Astrocyte of the spinal cord (primary cell): ENCODE measurements at regions not wholly inside any gene's neighbourhood (a gene's known extent, or its start where the extent isn't known, plus 50 kb on each side); places are given as distances from the start of the nearest gene placed in this dataset.
A peak's percentile ranks its signal among the peaks of the same experiment; 100 is the strongest.

ENCODE experiments used
- DNase-seq: peaks from one replicate; pipeline ENCODE4 v3.0.0; 2011; ENCODE audit warnings: low read depth, low spot score
- H3K4me3 ChIP-seq: 2 replicates; pipeline ENCODE4 v1.5.1; 2011; ENCODE audit warnings: low read depth, mild to moderate bottlenecking, low read length, moderate library complexity
- CTCF ChIP-seq: IDR thresholded peaks from 2 replicates; pipeline ENCODE4 v1.5.1; 2012; ENCODE audit warnings: low read depth, mild to moderate bottlenecking, low read length, inconsistent platforms
- in situ Hi-C: cut with HindIII; loops from 2 replicates; pipeline ENCODE4 v1.10.0; 2017; ENCODE audit warnings: low sequenced_read_pairs

- no peak overlapping the region for H3K4me3 ChIP-seq
- in situ Hi-C loops: no loop called here
- DNase-seq: peak; percentile 34
- TF ChIP-seq CTCF: no peak
Observed at GRCh38 chr2:18432999-18433398, 127.5 kb downstream of the RDH14 start.

- DNase-seq: no peak
- H3K4me3 ChIP-seq: no peak overlapping the region
- no peak for TF ChIP-seq CTCF
- in situ Hi-C loops: no loop called here
Observed at GRCh38 chr2:18430996-18431748, 129.3 kb downstream of the RDH14 start.

- no peak for TF ChIP-seq CTCF
- in situ Hi-C loops: no loop called here
- no peak for DNase-seq
Observed at GRCh38 chr2:18428516-18428915, 131.9 kb downstream of the RDH14 start.

GRCh38 chr2:18427762-18428161, 132.7 kb downstream of the RDH14 start:
- no peak for DNase-seq
- in situ Hi-C loops: no loop called here
- H3K4me3 ChIP-seq: no peak overlapping the region
- no peak for TF ChIP-seq CTCF

More at GRCh38 chr2:18428516-18428915, 131.9 kb downstream of the RDH14 start:
- no peak overlapping the region for H3K4me3 ChIP-seq

- in situ Hi-C loops: no loop called here
- TF ChIP-seq CTCF: no peak
- DNase-seq: no peak
- H3K4me3 ChIP-seq: no peak overlapping the region
Observed at GRCh38 chr2:18426174-18426573, 134.3 kb downstream of the RDH14 start.

- in situ Hi-C loops: no loop called here
- H3K4me3 ChIP-seq: no peak overlapping the region
- TF ChIP-seq CTCF: no peak
- no peak for DNase-seq
Observed at GRCh38 chr2:18425210-18425703, 135.2 kb downstream of the RDH14 start.
